Naive thymus-derived CD4-positive, alpha-beta T cell (primary cell): ENCODE measurements at regions not wholly inside any gene's neighbourhood (a gene's known extent, or its start where the extent isn't known, plus 50 kb on each side); places are given as distances from the start of the nearest gene placed in this dataset.

Source experiments
- ATAC-seq: fragments of 150-1000 bp; cut with Tn5 transposase; 2 replicates; pipeline ENCODE4 v1.10.0; 2021; ENCODE audit warnings: mild to moderate bottlenecking, moderate library complexity
- CTCF ChIA-PET: fragments of 350-600 bp; sonication (Branson Sonifier 250); formaldehyde crosslinking; loops from one replicate; lab custom pipeline; 2021; ENCODE audit warnings: antibody characterized with exemption; lab: Charles Lee
- POLR2A ChIA-PET: fragments of 350-600 bp; sonication (Branson Sonifier 250); formaldehyde crosslinking; loops from one replicate; lab custom pipeline; 2021; ENCODE audit warnings: antibody characterized with exemption, inconsistent platforms; lab: Charles Lee
- DNase-seq, 9 donors: peaks; one replicate each; pipeline versions ENCODE4 v3.0.0 to v3.0.0-alpha.2; 2020 to 2022; ENCODE audit warnings: mixed read lengths in 1 of 9
- H3K27ac ChIP-seq: one replicate; pipeline ENCODE4 v1.7.0; 2013; ENCODE audit warnings: mild to moderate bottlenecking, low read depth, low read length, moderate library complexity
- H3K27me3 ChIP-seq, 2 donors: one replicate each; pipeline ENCODE4 v1.7.0; 2013; ENCODE audit warnings: low read length in 2 of 2, mild to moderate bottlenecking in 2 of 2, moderate library complexity in 2 of 2; ENCODE audit not compliant: control insufficient read depth in 2 of 2, insufficient read depth in 2 of 2
- H3K36me3 ChIP-seq, 3 experiments: 1 replicate in 2 of 3; 2 replicates in 1 of 3; pipeline ENCODE4 v1.7.0; 2013; ENCODE audit warnings: low read length in 3 of 3, mild to moderate bottlenecking in 3 of 3, moderate library complexity in 1 of 3; ENCODE audit not compliant: insufficient read depth in 3 of 3, control insufficient read depth in 2 of 3
- H3K4me1 ChIP-seq, 2 donors: one replicate each; pipeline ENCODE4 v1.7.0; 2013; ENCODE audit warnings: low read length in 2 of 2, mild to moderate bottlenecking in 2 of 2, moderate library complexity in 1 of 2; ENCODE audit not compliant: control insufficient read depth in 2 of 2, insufficient read depth in 2 of 2
- H3K4me3 ChIP-seq: 2 replicates; pipeline ENCODE4 v1.7.0; 2013; ENCODE audit warnings: mild to moderate bottlenecking, low read length
- H3K9me3 ChIP-seq, 3 experiments: 1 replicate in 2 of 3; 2 replicates in 1 of 3; pipeline ENCODE4 v1.7.0; 2013; ENCODE audit warnings: low read length in 3 of 3; ENCODE audit not compliant: control insufficient read depth in 2 of 3
- H3K27ac Mint-ChIP-seq, 9 donors: one replicate each; pipeline ENCODE4 v1.8.0; 2020 to 2022; ENCODE audit warnings: mixed read lengths in 9 of 9, mild to moderate bottlenecking in 8 of 9, moderate library complexity in 5 of 9, inconsistent platforms in 2 of 9
- H3K27me3 Mint-ChIP-seq, 5 donors: one replicate each; pipeline ENCODE4 v1.8.0; 2021 to 2022; ENCODE audit warnings: mixed read lengths in 5 of 5, mild to moderate bottlenecking in 1 of 5
- H3K36me3 Mint-ChIP-seq, 5 donors: one replicate each; pipeline ENCODE4 v1.8.0; 2020 to 2022; ENCODE audit warnings: mixed read lengths in 5 of 5, mild to moderate bottlenecking in 3 of 5, inconsistent platforms in 1 of 5
- H3K4me1 Mint-ChIP-seq, 7 donors: one replicate each; pipeline ENCODE4 v1.8.0; 2020 to 2022; ENCODE audit warnings: mixed read lengths in 7 of 7, mild to moderate bottlenecking in 3 of 7, inconsistent platforms in 1 of 7
- H3K4me3 Mint-ChIP-seq, 10 donors: one replicate each; pipeline ENCODE4 v1.8.0; 2020 to 2022; ENCODE audit warnings: mild to moderate bottlenecking in 10 of 10, mixed read lengths in 10 of 10, moderate library complexity in 6 of 10, inconsistent platforms in 2 of 10
- H3K9me3 Mint-ChIP-seq, 11 donors: one replicate each; pipeline ENCODE4 v1.8.0; 2020 to 2022; ENCODE audit warnings: mixed read lengths in 11 of 11, mild to moderate bottlenecking in 4 of 11, inconsistent platforms in 1 of 11, moderate library complexity in 1 of 11
- intact Hi-C, 2 donors: fragments of 100-400 bp; cut with micrococcal nuclease; formaldehyde crosslinking; loops; one replicate each; pipeline ENCODE4 v1.15.1; 2023

GRCh38 chr1:194338241-194338948 is 1152.0 kb upstream of the B3GALT2 start:
- ChIA-PET CTCF (no interaction called here), POLR2A (no interaction called here)
- H3K4me3 Mint-ChIP-seq: no peak overlapping the region
- H3K27me3 ChIP-seq: no peaks in the 10 kb centered on the region
- no peaks in the 10 kb centered on the region for H3K36me3 Mint-ChIP-seq
- peaks cover 0 to 4% (median 0%) of the 10 kb centered on the region in 7 donors for H3K4me1 Mint-ChIP-seq
- no peaks in the 10 kb centered on the region for H3K9me3 ChIP-seq
- no peaks in the 10 kb centered on the region for H3K9me3 Mint-ChIP-seq
- H3K27me3 Mint-ChIP-seq: no peaks in the 10 kb centered on the region
- intact Hi-C loops: no loop called here
- DNase-seq: no peak
- no peaks in the 10 kb centered on the region for H3K36me3 ChIP-seq
- no peak overlapping the region for H3K27ac ChIP-seq
- no peak overlapping the region for H3K27ac Mint-ChIP-seq
- no peaks in the 10 kb centered on the region for H3K4me1 ChIP-seq
- no peak overlapping the region for H3K4me3 ChIP-seq
- no peak for ATAC-seq

- ChIA-PET CTCF (no interaction called here), POLR2A (no interaction called here)
- H3K27ac Mint-ChIP-seq: no peak overlapping the region
- Histone ChIP-seq H3K27me3 (no peaks in the 10 kb centered on the region), H3K4me3 (no peak overlapping the region), H3K9me3 (no peaks in the 10 kb centered on the region), H3K4me1 (no peaks in the 10 kb centered on the region), H3K36me3 (no peaks in the 10 kb centered on the region), H3K27ac (no peak overlapping the region)
- intact Hi-C loops: no loop called here
- no peak overlapping the region for H3K4me3 Mint-ChIP-seq
- ATAC-seq (no peak), DNase-seq (no peak)
- H3K27me3 Mint-ChIP-seq: no peaks in the 10 kb centered on the region
- no peaks in the 10 kb centered on the region for H3K36me3 Mint-ChIP-seq
- peaks cover 0 to 1% (median 0%) of the 10 kb centered on the region in 7 donors for H3K4me1 Mint-ChIP-seq
- H3K9me3 Mint-ChIP-seq: no peaks in the 10 kb centered on the region
Observed at GRCh38 chr1:194333240-194333639, 1146.8 kb upstream of the B3GALT2 start.

GRCh38 chr1:194331758-194332157 is 1145.3 kb upstream of the B3GALT2 start:
- Histone ChIP-seq H3K4me3 (no peak overlapping the region), H3K4me1 (no peaks in the 10 kb centered on the region), H3K27ac (no peak overlapping the region), H3K9me3 (no peaks in the 10 kb centered on the region), H3K27me3 (no peaks in the 10 kb centered on the region), H3K36me3 (no peaks in the 10 kb centered on the region)
- ChIA-PET CTCF (no interaction called here), POLR2A (no interaction called here)
- no peaks in the 10 kb centered on the region for H3K27me3 Mint-ChIP-seq
- DNase-seq (no peak), ATAC-seq (no peak)
- H3K4me3 Mint-ChIP-seq: no peak overlapping the region
- intact Hi-C loops: no loop called here
- H3K9me3 Mint-ChIP-seq: no peaks in the 10 kb centered on the region
- H3K27ac Mint-ChIP-seq: no peak overlapping the region
- H3K36me3 Mint-ChIP-seq: no peaks in the 10 kb centered on the region
- peaks cover 0 to 1% (median 0%) of the 10 kb centered on the region in 7 donors for H3K4me1 Mint-ChIP-seq

- H3K4me1 ChIP-seq: no peaks in the 10 kb centered on the region
- no peak overlapping the region for H3K4me3 ChIP-seq
- ATAC-seq (no peak), DNase-seq (no peak)
- H3K27me3 Mint-ChIP-seq: peaks cover 0 to 8% (median 0%) of the 10 kb centered on the region in 5 donors
- no peaks in the 10 kb centered on the region for H3K9me3 Mint-ChIP-seq
- no peaks in the 10 kb centered on the region for H3K27me3 ChIP-seq
- no peaks in the 10 kb centered on the region for H3K9me3 ChIP-seq
- H3K4me1 Mint-ChIP-seq: peaks cover 0 to 5% (median 0%) of the 10 kb centered on the region in 7 donors
- ChIA-PET POLR2A (no interaction called here), CTCF (no interaction called here)
- H3K27ac ChIP-seq: no peak overlapping the region
- H3K36me3 Mint-ChIP-seq: no peaks in the 10 kb centered on the region
- no peaks in the 10 kb centered on the region for H3K36me3 ChIP-seq
- intact Hi-C loops: no loop called here
- H3K4me3 Mint-ChIP-seq: no peak overlapping the region
- no peak overlapping the region for H3K27ac Mint-ChIP-seq
Observed at GRCh38 chr1:194322751-194323150, 1136.3 kb upstream of the B3GALT2 start.

GRCh38 chr1:194318790-194319280 is 1132.4 kb upstream of the B3GALT2 start:
- Mint-ChIP-seq H3K27me3 (peaks cover 0 to 8% (median 2%) of the 10 kb centered on the region in 5 donors), H3K4me1 (no peaks in the 10 kb centered on the region), H3K9me3 (peaks cover 0 to 2% (median 0%) of the 10 kb centered on the region in 11 donors), H3K4me3 (no peak overlapping the region), H3K27ac (no peak overlapping the region), H3K36me3 (no peaks in the 10 kb centered on the region)
- no peak for DNase-seq
- H3K36me3 ChIP-seq: no peaks in the 10 kb centered on the region
- POLR2A ChIA-PET: no interaction called here
- H3K4me3 ChIP-seq: no peak overlapping the region
- no peaks in the 10 kb centered on the region for H3K4me1 ChIP-seq
- CTCF ChIA-PET: no interaction called here
- no peaks in the 10 kb centered on the region for H3K9me3 ChIP-seq
- intact Hi-C loops: no loop called here
- ATAC-seq: no peak
- no peak overlapping the region for H3K27ac ChIP-seq
- H3K27me3 ChIP-seq: no peaks in the 10 kb centered on the region

- H3K4me3 ChIP-seq: no peak overlapping the region
- Mint-ChIP-seq H3K27me3 (peaks cover 0 to 7% (median 0%) of the 10 kb centered on the region in 5 donors), H3K9me3 (no peaks in the 10 kb centered on the region), H3K36me3 (no peaks in the 10 kb centered on the region), H3K27ac (no peak overlapping the region), H3K4me1 (no peaks in the 10 kb centered on the region), H3K4me3 (no peak overlapping the region)
- H3K27me3 ChIP-seq: no peaks in the 10 kb centered on the region
- intact Hi-C loops: no loop called here
- ChIA-PET POLR2A (no interaction called here), CTCF (no interaction called here)
- no peak for ATAC-seq
- H3K36me3 ChIP-seq: no peaks in the 10 kb centered on the region
- no peak for DNase-seq
- no peaks in the 10 kb centered on the region for H3K4me1 ChIP-seq
- H3K9me3 ChIP-seq: no peaks in the 10 kb centered on the region
- no peak overlapping the region for H3K27ac ChIP-seq
Observed at GRCh38 chr1:194309697-194310096, 1123.3 kb upstream of the B3GALT2 start.

GRCh38 chr1:194309269-194309668 is 1122.9 kb upstream of the B3GALT2 start:
- H3K9me3 ChIP-seq: no peaks in the 10 kb centered on the region
- H3K4me3 ChIP-seq: no peak overlapping the region
- ATAC-seq (no peak), DNase-seq (no peak)
- ChIA-PET POLR2A (no interaction called here), CTCF (no interaction called here)
- H3K9me3 Mint-ChIP-seq: no peaks in the 10 kb centered on the region
- H3K27me3 ChIP-seq: no peaks in the 10 kb centered on the region
- no peaks in the 10 kb centered on the region for H3K36me3 ChIP-seq
- H3K4me1 ChIP-seq: no peaks in the 10 kb centered on the region
- no peak overlapping the region for H3K27ac Mint-ChIP-seq
- H3K4me3 Mint-ChIP-seq: no peak overlapping the region
- no peak overlapping the region for H3K27ac ChIP-seq
- no peaks in the 10 kb centered on the region for H3K36me3 Mint-ChIP-seq
- peaks cover 0 to 7% (median 0%) of the 10 kb centered on the region in 5 donors for H3K27me3 Mint-ChIP-seq
- intact Hi-C loops: no loop called here
- no peaks in the 10 kb centered on the region for H3K4me1 Mint-ChIP-seq
